ENCODE measurements at regions not wholly inside any gene's neighbourhood (a gene's known extent, or its start where the extent isn't known, plus 50 kb on each side); places are given as distances from the start of the nearest gene placed in this dataset.

GRCh38 chrX:106437407-106437806, 174.4 kb upstream of the RADX start:
- H3K36me3 ChIP-seq (replicated peaks), result no peaks in the 10 kb centered on the region
- no peak overlapping the region for H3K4me3 ChIP-seq (ENCODE audit: low read depth, low read length)
- H3K27me3 ChIP-seq (replicated peaks), result no peaks in the 10 kb centered on the region
- TF ChIP-seq CTCF (IDR thresholded peaks at IDR 0.05; ENCODE audit: low read depth, low read length, missing control alignments), result no peak
- in situ Hi-C loops (cut with HindIII; ENCODE audit: low pct_ligation_motif_present, low sequenced_read_pairs), result no loop called here
- no peak overlapping the region for H3K27ac ChIP-seq
- no peak for DNase-seq

GRCh38 chrX:106450405-106450804, 161.4 kb upstream of the RADX start:
- no peak overlapping the region for H3K4me3 ChIP-seq (ENCODE audit: low read depth, low read length)
- no peak overlapping the region for H3K27ac ChIP-seq
- DNase-seq, result no peak
- H3K27me3 ChIP-seq (replicated peaks), result no peaks in the 10 kb centered on the region
- in situ Hi-C loops (cut with HindIII; ENCODE audit: low pct_ligation_motif_present, low sequenced_read_pairs), result no loop called here
- no peaks in the 10 kb centered on the region for H3K36me3 ChIP-seq (replicated peaks)
- no peak for TF ChIP-seq CTCF (IDR thresholded peaks at IDR 0.05; ENCODE audit: low read depth, low read length, missing control alignments)

GRCh38 chrX:106451933-106452332, 159.8 kb upstream of the RADX start:
- Histone ChIP-seq H3K27ac (no peak overlapping the region), H3K27me3 (replicated peaks) (no peaks in the 10 kb centered on the region), H3K4me3 (ENCODE audit: low read depth, low read length) (no peak overlapping the region), H3K36me3 (replicated peaks) (no peaks in the 10 kb centered on the region)
- TF ChIP-seq CTCF (IDR thresholded peaks at IDR 0.05; ENCODE audit: low read depth, low read length, missing control alignments), result no peak
- in situ Hi-C loops (cut with HindIII; ENCODE audit: low pct_ligation_motif_present, low sequenced_read_pairs), result no loop called here
- no peak for DNase-seq

- no peak for DNase-seq
Observed at GRCh38 chrX:106454991-106455390, 156.8 kb upstream of the RADX start.

GRCh38 chrX:106457802-106458201, 154.0 kb upstream of the RADX start:
- no peak overlapping the region for H3K27ac ChIP-seq
- no peaks in the 10 kb centered on the region for H3K27me3 ChIP-seq (replicated peaks)
- no peaks in the 10 kb centered on the region for H3K36me3 ChIP-seq (replicated peaks)
- H3K4me3 ChIP-seq (ENCODE audit: low read depth, low read length), result no peak overlapping the region
- no peak for TF ChIP-seq CTCF (IDR thresholded peaks at IDR 0.05; ENCODE audit: low read depth, low read length, missing control alignments)
- DNase-seq, result no peak
- in situ Hi-C loops (cut with HindIII; ENCODE audit: low pct_ligation_motif_present, low sequenced_read_pairs), result no loop called here

More at GRCh38 chrX:106454991-106455390, 156.8 kb upstream of the RADX start:
- no peak overlapping the region for H3K4me3 ChIP-seq (ENCODE audit: low read depth, low read length)
- TF ChIP-seq CTCF (IDR thresholded peaks at IDR 0.05; ENCODE audit: low read depth, low read length, missing control alignments), result no peak
- no peaks in the 10 kb centered on the region for H3K27me3 ChIP-seq (replicated peaks)
- no peak overlapping the region for H3K27ac ChIP-seq
- no peaks in the 10 kb centered on the region for H3K36me3 ChIP-seq (replicated peaks)
- in situ Hi-C loops (cut with HindIII; ENCODE audit: low pct_ligation_motif_present, low sequenced_read_pairs), result no loop called here

- no peaks in the 10 kb centered on the region for H3K27me3 ChIP-seq (replicated peaks)
- no peak overlapping the region for H3K27ac ChIP-seq
- no peaks in the 10 kb centered on the region for H3K36me3 ChIP-seq (replicated peaks)
- in situ Hi-C loops (cut with HindIII; ENCODE audit: low pct_ligation_motif_present, low sequenced_read_pairs), result no loop called here
- no peak overlapping the region for H3K4me3 ChIP-seq (ENCODE audit: low read depth, low read length)
- no peak for TF ChIP-seq CTCF (IDR thresholded peaks at IDR 0.05; ENCODE audit: low read depth, low read length, missing control alignments)
- DNase-seq, result no peak
Observed at GRCh38 chrX:106467422-106467821, 144.4 kb upstream of the RADX start.
